H1 (cell line): ENCODE measurements at regions not wholly inside any gene's neighbourhood (a gene's known extent, or its start where the extent isn't known, plus 50 kb on each side); places are given as distances from the start of the nearest gene placed in this dataset.

Experiments used
- CTCF ChIA-PET: fragments of 300-600 bp; sonication (Branson Sonifier 250); formaldehyde crosslinking; loops from one replicate; lab custom pipeline; 2021; ENCODE audit not compliant: partially characterized antibody; lab: Charles Lee
- POLR2A ChIA-PET: fragments of 300-600 bp; sonication (Branson Sonifier 250); formaldehyde crosslinking; loops from one replicate; lab custom pipeline; 2021; ENCODE audit warnings: inconsistent platforms; ENCODE audit not compliant: partially characterized antibody; lab: Charles Lee
- DNase-seq, 2 experiments: peaks; one replicate each; pipeline versions ENCODE4 v3.0.0 to v3.0.0-alpha.2; 2010 to 2022; ENCODE audit warnings: low spot score in 2 of 2, low read depth in 1 of 2, mixed read lengths in 1 of 2
- FAIRE-seq: peaks from 2 replicates; lab custom pipeline; 2011; peaks lifted over from hg19 to GRCh38; lab: Jason Lieb, UNC
- H2AFZ ChIP-seq: 2 replicates; pipeline ENCODE4 v1.8.1; 2012; ENCODE audit warnings: low read length, inconsistent platforms
- H2AK5ac ChIP-seq: 2 replicates; pipeline ENCODE4 v1.6.1; 2013; ENCODE audit warnings: low read depth, low read length
- H2BK120ac ChIP-seq: replicated peaks from 2 replicates; pipeline ENCODE3; 2013; ENCODE audit warnings: low read depth, low read length, inconsistent platforms
- H2BK12ac ChIP-seq: 2 replicates; pipeline ENCODE4 v1.6.1; 2013; ENCODE audit warnings: low read depth, low read length
- H2BK15ac ChIP-seq: 2 replicates; pipeline ENCODE4 v1.6.1; 2013; ENCODE audit warnings: low read length
- H2BK20ac ChIP-seq: 2 replicates; pipeline ENCODE4 v1.6.1; 2013; ENCODE audit warnings: low read length
- H2BK5ac ChIP-seq: 2 replicates; pipeline ENCODE4 v1.6.1; 2013; ENCODE audit warnings: low read depth, low read length
- H3K14ac ChIP-seq: 2 replicates; pipeline ENCODE4 v1.6.1; 2013; ENCODE audit warnings: inconsistent platforms; ENCODE audit not compliant: insufficient read length
- H3K18ac ChIP-seq: 2 replicates; pipeline ENCODE4 v1.6.1; 2013; ENCODE audit warnings: low read length; ENCODE audit errors: extremely low read depth
- H3K23ac ChIP-seq: 2 replicates; pipeline ENCODE4 v1.6.1; 2013; ENCODE audit warnings: inconsistent platforms; ENCODE audit not compliant: insufficient read length
- H3K23me2 ChIP-seq: 2 replicates; pipeline ENCODE4 v1.6.1; 2013; ENCODE audit warnings: low read depth, low read length
- H3K27ac ChIP-seq: 2 replicates; pipeline ENCODE4 v1.6.1; 2011; ENCODE audit warnings: low read depth, low read length, inconsistent platforms
- H3K27me3 ChIP-seq, 4 experiments: replicated peaks in 1 of 4; 1 replicate in 1 of 4; 2 replicates in 3 of 4; pipeline versions ENCODE4 v1.6.1 to v1.8.1; 2011 to 2013; ENCODE audit warnings: low read length in 3 of 4, mild to moderate bottlenecking in 3 of 4, inconsistent platforms in 2 of 4, mixed read lengths in 2 of 4, moderate library complexity in 1 of 4; ENCODE audit not compliant: control insufficient read depth in 3 of 4, insufficient read depth in 3 of 4; ENCODE audit errors: extremely low read depth in 1 of 4
- H3K36me3 ChIP-seq, 4 experiments: 2 replicates each; pipeline versions ENCODE4 v1.6.1 to v1.8.1; 2011 to 2013; ENCODE audit warnings: mild to moderate bottlenecking in 4 of 4, low read length in 3 of 4, moderate library complexity in 2 of 4, control low read depth in 1 of 4, inconsistent platforms in 1 of 4; ENCODE audit not compliant: insufficient read depth in 4 of 4, control insufficient read depth in 2 of 4
- H3K4ac ChIP-seq: replicated peaks from 2 replicates; pipeline ENCODE3; 2013; ENCODE audit warnings: low read length, low read depth, mixed read lengths, inconsistent platforms; ENCODE audit not compliant: insufficient read length
- H3K4me1 ChIP-seq, 4 experiments: replicated peaks in 1 of 4; 1 replicate in 1 of 4; 2 replicates in 3 of 4; pipeline versions ENCODE4 v1.6.1 to v1.8.1; 2011 to 2013; ENCODE audit warnings: low read length in 3 of 4, inconsistent platforms in 2 of 4, mixed read lengths in 1 of 4; ENCODE audit not compliant: insufficient read depth in 4 of 4, control insufficient read depth in 3 of 4
- H3K4me2 ChIP-seq, 2 experiments: 2 replicates each; pipeline versions ENCODE4 v1.6.1 to v1.8.1; 2011 to 2013; ENCODE audit warnings: low read depth in 2 of 2, low read length in 2 of 2, control low read depth in 1 of 2, inconsistent platforms in 1 of 2, mild to moderate bottlenecking in 1 of 2; ENCODE audit not compliant: insufficient read depth in 1 of 2
- H3K4me3 ChIP-seq, 4 experiments: fragments of 200-600, 300-600 bp in 1 of 4; sonication (generic), shearing (Covaris generic), sonication (Bioruptor Twin) in 1 of 4; 2 replicates each; pipeline versions ENCODE4 v1.5.1 to v1.8.1; 2011 to 2016; ENCODE audit warnings: low read length in 4 of 4, low read depth in 3 of 4, control low read depth in 2 of 4, inconsistent platforms in 2 of 4, mild to moderate bottlenecking in 2 of 4, mixed read lengths in 1 of 4, moderate library complexity in 1 of 4; ENCODE audit not compliant: insufficient read depth in 2 of 4; ENCODE audit errors: extremely low read depth in 1 of 4
- H3K56ac ChIP-seq: replicated peaks from 2 replicates; pipeline ENCODE3; 2013; ENCODE audit warnings: low read depth, mild to moderate bottlenecking, mixed read lengths, low read length, inconsistent platforms; ENCODE audit not compliant: insufficient read length
- H3K79me1 ChIP-seq: 2 replicates; pipeline ENCODE4 v1.6.1; 2013; ENCODE audit warnings: low read depth, low read length, control low read depth
- H3K79me2 ChIP-seq, 2 experiments: 2 replicates each; pipeline versions ENCODE4 v1.6.1 to v1.8.1; 2012 to 2013; ENCODE audit warnings: low read length in 2 of 2, mild to moderate bottlenecking in 2 of 2, inconsistent platforms in 1 of 2; ENCODE audit not compliant: insufficient read depth in 2 of 2, control insufficient read depth in 1 of 2
- H3K9ac ChIP-seq, 4 experiments: replicated peaks in 1 of 4; 1 replicate in 1 of 4; 2 replicates in 3 of 4; pipeline versions ENCODE4 v1.6.1 to v1.8.1; 2011 to 2013; ENCODE audit warnings: low read depth in 3 of 4, low read length in 3 of 4, control low read depth in 2 of 4, mild to moderate bottlenecking in 2 of 4, moderate library complexity in 2 of 4, inconsistent platforms in 1 of 4; ENCODE audit errors: extremely low read depth in 1 of 4
- H3K9me3 ChIP-seq, 2 experiments: 2 replicates each; pipeline versions ENCODE4 v1.6.1 to v1.8.1; 2012 to 2013; ENCODE audit warnings: mild to moderate bottlenecking in 2 of 2, moderate library complexity in 2 of 2, control low read depth in 1 of 2, inconsistent platforms in 1 of 2, low read depth in 1 of 2, low read length in 1 of 2, mixed read lengths in 1 of 2; ENCODE audit not compliant: insufficient read depth in 2 of 2
- H4K20me1 ChIP-seq, 2 experiments: replicated peaks in 1 of 2; 2 replicates each; pipeline versions ENCODE3 to v1.8.1; 2011 to 2013; ENCODE audit warnings: inconsistent platforms in 2 of 2, low read length in 2 of 2, mild to moderate bottlenecking in 1 of 2; ENCODE audit not compliant: insufficient read depth in 2 of 2, control insufficient read depth in 1 of 2
- H4K5ac ChIP-seq: 2 replicates; pipeline ENCODE4 v1.6.1; 2013; ENCODE audit warnings: low read length, low read depth, mixed read lengths, inconsistent platforms; ENCODE audit not compliant: insufficient read length
- H4K8ac ChIP-seq: 2 replicates; pipeline ENCODE4 v1.8.0; 2013; ENCODE audit warnings: mild to moderate bottlenecking, moderate library complexity, low read length, inconsistent platforms; ENCODE audit not compliant: insufficient read depth; ENCODE audit errors: extremely low read depth
- H4K91ac ChIP-seq: replicated peaks from 2 replicates; pipeline ENCODE3; 2013; ENCODE audit warnings: low read length, mixed read lengths, inconsistent platforms; ENCODE audit not compliant: insufficient read length
- JUND ChIP-seq: IDR thresholded peaks from 2 replicates; pipeline ENCODE4 v1.6.1; 2011; ENCODE audit warnings: mild to moderate bottlenecking, improper control_type of control experiment, low read length
- WGBS, 2 experiments: shearing (Covaris generic) in 1 of 2; methylation state at CpG; one replicate each; pipeline versions ENCODE4 v1.1.6 to v1.1.7; 2013 to 2015; ENCODE audit warnings: low lambda C conversion rate in 2 of 2, mixed read lengths in 2 of 2, inconsistent platforms in 1 of 2, low coverage in 1 of 2, missing lambda C conversion rate in 1 of 2; ENCODE audit not compliant: insufficient replicate concordance in 2 of 2, insufficient coverage in 1 of 2, insufficient read length in 1 of 2; ENCODE audit errors: extremely low coverage in 1 of 2, missing lambda C conversion rate in 1 of 2; 5-methylcytosine and 5-hydroxymethylcytosine counted together

DNA sequence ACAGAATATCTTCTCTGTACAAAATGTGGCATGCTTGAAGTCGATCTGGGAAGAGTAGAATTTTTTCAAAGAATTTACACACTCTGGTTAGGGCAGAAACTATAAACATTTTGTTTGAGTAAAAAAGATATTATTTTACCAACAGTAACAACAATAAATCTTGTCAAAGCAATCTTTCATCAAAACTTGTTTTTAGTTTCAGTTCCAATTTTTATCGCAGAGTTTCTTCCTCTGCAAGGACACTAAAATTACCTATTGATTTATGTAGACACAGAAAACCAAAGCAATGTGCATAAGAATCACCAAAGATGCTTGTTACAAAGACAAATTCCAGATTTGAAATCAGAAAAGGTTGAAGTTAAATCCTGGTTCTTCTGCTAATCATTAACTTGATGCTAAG is 61.9 kb downstream of the CGGBP1 start:
- Histone ChIP-seq H3K79me1 (no peaks in the 10 kb centered on the region), H3K4me1 (no peaks in the 10 kb centered on the region; a peak in 1 of 7 replicates), H3K9me3 (no peaks in the 10 kb centered on the region), H3K27me3 (no peaks in the 10 kb centered on the region), H3K4ac (no peak overlapping the region), H3K4me2 (no peak overlapping the region), H3K23ac (no peak overlapping the region), H3K23me2 (no peaks in the 10 kb centered on the region), H3K27ac (no peak overlapping the region), H2BK5ac (no peak overlapping the region)
- FAIRE-seq = no peak
- WGBS, 2 experiments = 97% methylated on average over 2 of the region's 2 CpGs; no CpG with 5 or more reads in 1 of the 2 experiments
- TF ChIP-seq JUND = no peak
- TF ChIP-seq, all 59 proteins: peak for 0
- Histone ChIP-seq H2BK120ac (no peak overlapping the region), H2AFZ (no peak overlapping the region), H3K36me3 (no peaks in the 10 kb centered on the region), H4K8ac (no peak overlapping the region), H3K4me3 (no peak overlapping the region), H3K56ac (no peak overlapping the region), H2BK20ac (no peak overlapping the region), H3K14ac (no peak overlapping the region), H2AK5ac (no peak overlapping the region), H3K79me2 (no peaks in the 10 kb centered on the region), H3K9ac (no peak overlapping the region), H4K20me1 (no peaks in the 10 kb centered on the region), H4K91ac (no peak overlapping the region), H4K5ac (no peak overlapping the region), H2BK15ac (no peak overlapping the region), H3K18ac (no peak overlapping the region), H2BK12ac (no peak overlapping the region)
- DNase-seq = no peak
- ChIA-PET CTCF (no interaction called here), POLR2A (no interaction called here)
